ENCODE measurements at regions not wholly inside any gene's neighbourhood (a gene's known extent, or its start where the extent isn't known, plus 50 kb on each side); places are given as distances from the start of the nearest gene placed in this dataset.

DNA sequence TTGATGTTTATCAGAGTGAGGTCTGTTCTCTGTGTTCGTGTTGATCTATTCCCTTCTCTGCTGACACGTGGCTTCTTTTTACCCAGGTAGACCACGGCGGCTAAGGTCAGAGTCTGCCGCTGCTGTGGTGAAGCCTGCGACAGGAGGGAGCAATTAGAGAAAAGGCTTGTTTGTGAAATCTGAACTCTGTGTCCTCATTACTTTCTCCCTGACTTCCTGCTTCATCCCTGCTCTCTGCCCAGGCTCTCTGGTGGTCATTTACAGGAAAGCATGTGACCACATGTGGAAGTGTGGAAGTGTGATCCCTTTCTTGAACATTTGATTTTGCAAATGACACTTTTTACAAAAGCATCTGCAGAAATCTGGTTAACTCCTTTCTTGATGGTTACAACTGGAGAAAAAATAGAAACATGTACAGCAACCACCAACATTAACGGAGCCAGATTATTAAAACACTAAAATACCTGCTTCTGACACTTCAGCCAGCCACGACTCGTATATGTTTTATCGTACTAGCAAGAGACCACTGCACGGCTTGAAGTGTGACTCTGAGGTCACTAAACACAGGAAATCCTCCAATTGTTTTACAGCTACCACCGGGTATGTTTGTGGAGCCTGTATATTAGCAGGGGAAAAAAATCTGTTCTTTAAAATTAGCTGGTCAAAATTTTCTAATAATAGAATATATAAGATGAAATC lies 388.6 kb upstream of the TMPO start:
- peak; percentile 76 for ATAC-seq
- DNase-seq (ENCODE audit: low spot score): no peak

DNA sequence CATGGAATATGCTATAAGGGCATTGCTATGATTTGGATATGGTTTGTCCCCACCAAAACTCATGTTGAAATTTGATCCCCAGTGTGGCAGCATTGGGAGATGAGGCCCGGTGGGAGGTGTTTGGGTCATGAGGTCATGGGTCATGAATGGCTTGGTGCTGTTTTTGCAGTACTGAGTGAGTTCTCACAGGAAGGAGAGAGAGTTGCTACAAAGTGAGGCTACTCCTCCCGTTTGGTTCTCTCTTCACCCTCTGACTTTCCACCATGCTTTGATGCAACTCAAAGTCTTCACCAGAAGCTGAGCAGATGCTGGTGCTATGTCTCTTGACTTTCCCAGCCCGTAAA lies 388.1 kb upstream of the TMPO start:
- ATAC-seq: peak; percentile 17
- DNase-seq (ENCODE audit: low spot score): no peak

DNA sequence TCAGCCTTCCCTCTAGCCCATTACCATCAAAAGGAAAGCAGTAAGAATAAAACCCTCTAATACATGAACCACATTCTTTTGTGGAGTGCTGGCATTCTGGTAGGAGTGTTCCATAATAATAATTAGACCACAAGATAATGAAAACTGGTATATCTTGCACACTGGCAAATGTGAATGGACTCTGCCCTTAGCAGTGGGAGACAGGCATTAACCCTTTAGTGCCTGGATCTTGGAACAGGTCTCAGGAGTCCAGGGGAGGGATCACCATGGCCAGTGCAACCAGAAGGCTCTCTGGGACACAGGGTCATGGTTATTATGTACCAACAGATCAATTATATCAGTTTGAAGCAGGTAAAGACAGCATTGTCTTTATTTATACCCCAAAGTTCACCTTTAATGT lies 387.5 kb upstream of the TMPO start:
- DNase-seq (ENCODE audit: low spot score) (no peak), ATAC-seq (no peak)

DNA sequence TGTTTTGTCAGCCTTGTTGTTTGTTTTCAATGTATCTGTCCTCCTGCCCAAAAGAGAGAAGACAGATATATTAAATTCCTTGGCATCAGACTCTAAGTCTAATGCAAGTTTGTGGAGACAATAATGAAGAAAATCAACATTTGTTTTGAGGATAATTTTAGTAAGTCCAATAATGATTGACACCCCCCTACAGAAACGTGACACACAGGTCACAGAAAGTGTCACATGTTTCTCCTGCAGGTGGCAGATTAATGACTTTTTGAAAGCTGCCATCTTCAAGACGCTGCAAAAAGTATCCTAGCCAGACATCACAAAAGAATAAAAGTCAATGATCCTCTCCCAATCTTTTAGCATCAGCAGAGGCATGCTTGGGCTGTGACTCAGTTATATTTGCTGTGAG lies 378.8 kb upstream of the TMPO start:
- ATAC-seq (no peak), DNase-seq (ENCODE audit: low spot score) (no peak)

DNA sequence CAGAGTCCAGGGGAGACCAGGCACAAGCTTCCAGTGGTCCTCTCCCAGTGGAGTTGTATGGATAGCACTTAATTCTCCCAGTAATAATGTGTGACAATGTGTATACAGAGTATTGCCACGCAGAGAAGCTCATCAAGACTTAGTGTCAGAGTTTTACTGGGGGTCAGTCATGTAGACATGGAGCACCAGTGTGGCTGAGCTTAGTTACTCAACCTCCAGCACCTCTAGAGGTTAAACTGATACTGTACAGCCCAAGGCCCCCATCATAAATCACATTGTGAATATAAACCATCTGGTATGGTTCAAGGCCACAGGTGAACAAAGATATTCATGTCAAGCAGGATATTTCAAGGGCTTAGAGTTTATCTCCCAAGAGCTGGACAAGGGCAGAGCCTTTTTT lies 378.1 kb upstream of the TMPO start:
- no peak for ATAC-seq
- DNase-seq (ENCODE audit: low spot score): no peak

DNA sequence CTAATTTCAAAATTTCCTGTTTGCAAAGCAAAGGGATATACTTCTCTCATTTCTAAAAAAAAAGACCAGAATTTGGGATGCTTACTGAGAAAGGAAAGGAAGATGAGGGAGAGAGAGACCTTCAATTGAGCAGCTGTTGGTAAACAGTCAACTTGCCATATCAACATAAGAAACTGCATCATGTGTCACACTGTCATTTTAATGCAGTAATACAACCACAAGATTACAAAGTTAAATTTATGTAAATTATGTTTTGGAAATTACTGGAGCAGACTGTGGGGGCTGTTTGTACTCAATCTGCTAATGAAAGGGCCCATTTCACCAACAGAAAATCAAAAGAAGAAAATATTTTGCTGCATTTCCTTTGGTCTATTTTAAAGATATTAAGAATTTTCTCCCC lies 370.4 kb upstream of the TMPO start:
- no peak for ATAC-seq
- no peak for DNase-seq (ENCODE audit: low spot score)

DNA sequence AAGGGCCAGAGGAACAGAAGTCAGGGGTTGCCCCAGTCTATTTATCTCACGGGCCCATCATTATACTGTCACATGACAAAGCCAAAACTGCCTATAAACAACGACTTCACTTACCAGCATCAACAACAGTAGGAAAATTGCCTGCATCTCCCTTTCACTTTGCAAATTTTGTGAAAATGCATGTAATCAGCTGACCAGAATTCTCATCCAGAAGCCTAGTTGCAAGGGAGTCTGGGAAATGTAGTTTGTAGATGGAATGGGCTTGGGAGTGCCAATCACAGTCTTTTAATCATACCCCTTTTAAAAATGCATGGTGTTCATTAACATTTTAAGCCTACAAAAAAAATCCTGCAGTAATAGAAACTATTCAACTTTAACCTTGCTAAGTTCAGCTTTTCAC lies 369.3 kb upstream of the TMPO start:
- DNase-seq (ENCODE audit: low spot score) (no peak), ATAC-seq (no peak)

DNA sequence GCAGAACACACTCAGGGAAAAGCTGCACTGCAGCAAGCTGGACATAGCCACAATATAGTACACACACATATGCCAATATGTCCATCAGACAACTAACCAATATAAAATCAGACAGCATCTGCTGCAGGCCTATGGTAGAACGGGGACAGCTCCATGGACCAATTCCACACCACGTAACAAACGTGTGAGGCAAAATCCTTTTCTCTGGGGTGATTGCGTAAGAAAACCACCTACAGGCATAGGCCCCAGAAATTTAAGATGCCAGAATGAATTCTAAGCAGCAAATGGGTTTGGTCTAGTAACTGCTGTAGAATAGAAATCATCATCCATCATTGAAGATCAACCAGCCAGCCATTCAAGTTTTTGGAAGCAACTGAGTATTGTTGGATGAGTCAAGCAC lies 368.9 kb upstream of the TMPO start:
- no peak for DNase-seq (ENCODE audit: low spot score)

DNA sequence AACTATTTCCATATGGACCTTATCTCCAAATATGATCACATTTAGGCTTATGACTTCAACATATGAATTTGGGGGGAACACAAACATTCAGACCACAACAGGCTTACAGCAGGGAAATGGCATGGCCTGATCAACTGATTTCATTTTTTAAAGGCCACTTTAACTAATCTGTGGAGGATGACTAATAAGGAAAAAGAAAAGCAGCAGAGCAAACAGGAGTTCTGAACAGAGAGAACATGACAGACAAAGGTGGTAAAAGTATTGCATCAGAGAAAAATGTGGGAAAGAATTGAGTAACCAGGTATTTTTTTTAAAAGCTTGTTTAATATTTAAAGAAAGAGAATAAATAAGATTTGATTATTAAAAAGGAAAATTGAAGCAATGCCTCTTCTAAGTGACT lies 366.1 kb upstream of the TMPO start:
- DNase-seq (ENCODE audit: low spot score) (no peak), ATAC-seq (no peak)

More for the DNA sequence above, 368.9 kb upstream of the TMPO start:
- ATAC-seq: no peak

DNA sequence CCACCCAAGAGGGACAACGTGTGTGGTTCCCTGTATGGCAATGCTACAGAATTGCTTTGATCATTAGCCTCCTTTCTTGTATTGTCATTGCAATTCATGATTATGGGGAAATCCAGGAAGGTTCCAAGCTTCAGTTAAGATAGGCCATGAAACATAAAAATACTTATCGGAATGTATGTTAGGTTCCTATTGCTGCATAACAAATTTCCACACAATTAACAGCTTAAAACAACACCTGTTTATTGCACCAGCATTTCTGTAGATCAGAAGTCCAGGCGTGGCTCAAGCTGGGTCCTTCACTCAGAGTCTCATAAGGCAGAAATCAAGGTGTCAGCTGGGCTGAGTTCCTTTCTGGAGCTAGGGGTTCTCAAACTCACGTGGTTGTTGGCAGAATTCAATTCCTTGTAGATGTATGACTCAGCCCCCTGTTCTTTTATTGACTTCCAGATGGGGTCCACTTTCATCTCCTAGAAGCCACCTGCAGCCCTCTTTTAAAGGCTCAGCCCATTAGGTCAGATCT lies 365.6 kb upstream of the TMPO start:
- ATAC-seq: no peak

DNA sequence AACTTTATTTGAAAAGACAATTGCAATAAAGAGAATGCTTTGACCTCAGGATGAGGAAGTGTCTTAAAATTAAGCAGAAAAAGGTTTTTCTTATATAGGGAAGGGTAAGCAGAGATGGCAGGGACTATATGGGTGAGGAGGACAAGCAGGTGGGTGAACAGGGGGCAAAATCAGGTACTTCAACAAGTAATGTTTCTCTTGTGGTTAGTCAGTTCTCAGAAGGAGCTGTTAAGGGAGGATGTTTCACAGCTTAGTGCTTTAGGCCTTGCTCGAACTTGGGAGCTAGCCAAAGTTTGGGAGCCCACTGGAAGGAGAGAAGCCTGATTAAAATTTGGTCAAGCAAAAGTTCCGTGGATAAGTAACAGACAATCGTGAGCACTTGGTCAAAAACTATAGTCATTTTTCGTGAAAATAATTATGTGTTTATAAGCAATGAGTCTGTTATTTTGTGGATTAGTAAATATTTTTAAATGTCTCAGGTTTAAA lies 364.2 kb upstream of the TMPO start:
- no peak for ATAC-seq

More for the DNA sequence above, 365.6 kb upstream of the TMPO start:
- no peak for DNase-seq (ENCODE audit: low spot score)

DNA sequence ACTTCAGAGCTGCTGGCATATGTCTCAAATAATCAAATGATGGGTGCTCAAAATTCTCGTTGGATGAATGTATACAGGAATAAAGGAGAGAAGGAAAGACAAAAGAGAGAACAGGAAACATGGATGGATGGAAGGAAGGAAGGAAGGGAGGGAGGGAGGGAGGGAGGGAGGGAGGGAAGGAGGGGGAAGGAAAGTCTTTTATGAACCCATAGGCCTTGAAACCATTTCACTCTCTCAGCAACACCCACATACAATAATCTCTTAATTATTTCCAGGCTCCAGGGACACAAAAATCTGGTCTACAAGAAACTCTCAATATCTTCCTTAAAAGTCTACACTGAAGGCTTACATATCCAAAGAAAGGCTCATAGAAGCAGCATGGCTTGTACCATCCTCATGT lies 363.4 kb upstream of the TMPO start:
- DNase-seq (ENCODE audit: low spot score) (no peak), ATAC-seq (no peak)

More for the DNA sequence above, 364.2 kb upstream of the TMPO start:
- no peak for DNase-seq (ENCODE audit: low spot score)

DNA sequence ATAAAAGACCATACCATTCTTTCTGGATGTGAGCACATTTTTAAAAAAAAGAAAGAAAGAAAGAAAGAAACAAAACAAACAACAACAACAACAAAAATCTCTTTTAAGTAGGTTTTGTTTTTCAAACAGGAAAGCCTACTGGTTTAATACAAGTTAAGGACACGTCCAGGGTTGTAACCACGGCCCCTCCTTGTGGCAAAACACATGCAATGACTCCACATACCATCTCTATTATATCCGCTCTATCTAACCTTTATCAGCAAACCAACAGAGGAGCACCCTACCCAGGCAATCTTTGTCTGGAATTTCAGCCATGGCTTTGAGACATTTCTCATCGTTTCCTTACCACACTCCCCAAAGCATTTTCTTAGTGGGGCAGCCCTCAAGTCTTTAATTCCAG lies 360.5 kb upstream of the TMPO start:
- DNase-seq (ENCODE audit: low spot score) (no peak), ATAC-seq (no peak)

DNA sequence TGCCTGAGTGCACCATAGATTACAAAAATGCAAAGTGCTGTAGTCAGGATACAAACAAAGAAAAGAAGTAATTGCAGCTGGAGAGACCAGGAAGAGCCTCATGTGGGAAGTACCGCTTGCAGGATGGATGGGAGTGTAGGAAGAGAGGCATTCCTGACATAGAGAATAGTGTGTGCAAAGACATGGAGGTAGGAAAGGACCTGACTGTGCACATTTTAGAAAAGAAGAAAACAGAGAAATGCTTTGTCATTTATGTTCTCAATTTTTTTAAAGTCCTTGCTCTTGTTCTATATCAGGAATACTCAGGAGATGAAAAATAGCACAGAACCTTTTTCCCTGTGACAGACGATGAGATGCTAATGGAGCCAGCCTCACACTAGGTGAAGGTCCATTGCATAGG lies 358.7 kb upstream of the TMPO start:
- DNase-seq (ENCODE audit: low spot score) (no peak), ATAC-seq (no peak)

DNA sequence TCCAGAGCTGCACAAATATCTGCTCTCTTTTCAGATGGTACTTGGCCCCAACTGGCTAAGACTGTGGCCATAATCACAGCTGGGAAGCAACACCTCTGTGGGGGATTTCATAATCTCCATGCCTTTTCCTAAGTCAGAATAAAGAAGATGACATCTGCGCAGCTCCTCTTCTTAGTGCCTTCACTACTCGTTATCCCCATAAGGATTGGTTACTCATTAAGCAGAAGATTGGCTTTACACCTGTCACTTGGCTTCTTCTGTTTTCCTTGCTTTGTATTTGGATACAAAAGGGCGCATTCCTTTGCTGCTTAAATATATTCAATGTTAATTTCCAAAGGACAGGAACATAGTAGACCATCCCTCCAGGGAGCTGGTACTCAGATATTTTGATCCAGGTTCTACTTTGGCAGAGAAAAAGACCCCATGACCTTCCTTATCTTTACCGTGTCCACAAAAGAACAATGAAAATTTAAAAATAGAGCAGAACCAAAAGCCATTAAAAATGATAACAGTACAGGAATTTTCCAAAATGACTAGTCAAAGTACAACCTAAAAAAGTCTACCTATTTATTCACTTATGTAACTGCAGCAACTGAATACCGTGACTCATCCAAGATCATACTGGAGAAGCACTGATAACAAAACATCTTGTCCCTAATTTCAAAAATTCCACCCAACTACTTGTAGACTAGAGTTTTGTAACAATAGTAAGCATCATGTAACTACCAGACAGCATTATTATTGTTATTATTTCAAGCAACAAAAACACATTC lies 352.3 kb upstream of the TMPO start:
- ATAC-seq (peak; percentile 19), DNase-seq (ENCODE audit: low spot score) (no peak)

DNA sequence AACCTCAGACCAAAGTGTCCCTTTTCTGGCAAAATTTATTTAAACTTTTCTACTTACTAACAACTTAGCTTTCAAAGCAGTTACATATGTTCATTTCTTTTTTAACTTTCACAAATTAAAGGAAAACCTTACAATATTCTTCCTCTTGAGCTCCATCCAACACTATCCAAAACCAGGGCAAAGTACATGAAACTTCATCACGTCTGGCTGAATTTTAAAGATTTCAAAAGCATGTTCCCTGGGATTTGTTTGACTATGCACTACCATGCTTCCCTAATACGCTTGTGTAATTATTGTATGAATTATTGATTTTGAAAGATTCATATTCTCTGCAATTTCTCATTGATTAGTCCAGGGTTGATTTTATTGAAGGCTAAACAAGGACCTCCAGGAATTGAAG lies 343.1 kb upstream of the TMPO start:
- DNase-seq (ENCODE audit: low spot score) (no peak), ATAC-seq (peak; percentile 87)

DNA sequence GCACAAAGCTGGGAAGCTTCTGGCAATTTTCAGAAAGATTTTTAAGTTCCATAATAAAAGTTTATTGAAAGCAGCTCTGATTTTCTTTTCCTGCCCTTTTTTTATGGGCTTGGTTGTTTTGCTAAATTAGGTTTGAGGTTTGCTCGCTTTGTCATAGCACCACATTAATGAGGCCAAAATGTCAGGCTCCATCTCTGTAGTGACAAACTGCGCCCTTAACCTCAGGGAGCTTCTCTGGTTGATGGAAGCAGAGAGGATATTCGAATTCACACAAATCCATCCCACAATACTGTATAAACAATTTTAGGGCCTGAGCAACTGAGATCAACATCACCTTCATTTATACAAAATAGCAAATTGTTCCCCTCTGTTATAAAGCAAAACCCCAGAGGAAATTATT lies 342.6 kb upstream of the TMPO start:
- ATAC-seq (no peak), DNase-seq (ENCODE audit: low spot score) (no peak)

DNA sequence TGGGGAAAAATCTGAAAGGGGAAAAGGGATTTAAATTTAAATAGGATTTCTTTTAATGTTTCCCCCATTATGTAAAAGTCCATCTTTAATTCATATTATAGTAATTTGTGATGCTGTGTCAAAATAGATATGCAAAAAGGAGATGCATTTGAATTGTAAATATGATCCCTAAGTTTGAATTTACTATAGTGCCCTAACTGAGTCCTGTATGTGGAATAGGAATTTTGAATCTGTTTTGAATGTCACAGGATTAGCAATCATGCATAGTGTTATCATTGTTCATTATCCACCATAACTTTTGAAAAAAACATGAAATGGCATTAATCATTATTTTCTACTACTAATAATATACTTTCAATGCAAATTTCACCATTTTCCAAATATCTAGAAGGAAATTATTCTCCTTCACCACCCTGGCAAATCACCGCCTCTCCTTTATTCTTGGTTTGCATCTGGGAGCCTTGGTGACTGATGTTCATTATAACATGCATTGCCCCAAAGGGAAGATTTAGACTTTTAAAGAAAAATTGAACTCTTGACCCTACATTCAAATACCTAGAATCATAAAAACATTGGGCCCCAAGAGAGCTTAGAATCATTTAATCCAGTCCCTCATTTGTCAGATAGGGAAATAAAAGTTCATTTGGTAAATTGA lies 341.5 kb upstream of the TMPO start:
- DNase-seq (ENCODE audit: low spot score) (no peak), ATAC-seq (no peak)

DNA sequence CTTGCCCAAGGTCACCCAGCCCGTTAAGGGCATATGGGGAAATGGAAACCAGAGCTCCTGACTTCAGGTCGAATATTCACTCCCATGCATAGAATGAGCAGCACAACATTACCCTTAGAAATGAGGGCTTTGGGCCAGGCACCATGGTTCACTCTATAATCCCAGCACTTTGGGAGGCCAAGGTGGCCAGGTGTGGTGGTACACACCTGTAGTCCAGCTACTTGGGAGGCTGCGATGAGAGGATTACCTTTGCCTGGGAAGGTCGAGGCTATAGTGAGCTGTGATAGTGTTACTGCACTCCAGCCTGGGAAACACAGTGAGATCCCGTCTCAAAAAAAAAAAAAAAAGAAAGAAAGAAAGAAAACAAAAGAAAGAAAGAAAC lies 341.0 kb upstream of the TMPO start:
- ATAC-seq (no peak), DNase-seq (ENCODE audit: low spot score) (no peak)

DNA sequence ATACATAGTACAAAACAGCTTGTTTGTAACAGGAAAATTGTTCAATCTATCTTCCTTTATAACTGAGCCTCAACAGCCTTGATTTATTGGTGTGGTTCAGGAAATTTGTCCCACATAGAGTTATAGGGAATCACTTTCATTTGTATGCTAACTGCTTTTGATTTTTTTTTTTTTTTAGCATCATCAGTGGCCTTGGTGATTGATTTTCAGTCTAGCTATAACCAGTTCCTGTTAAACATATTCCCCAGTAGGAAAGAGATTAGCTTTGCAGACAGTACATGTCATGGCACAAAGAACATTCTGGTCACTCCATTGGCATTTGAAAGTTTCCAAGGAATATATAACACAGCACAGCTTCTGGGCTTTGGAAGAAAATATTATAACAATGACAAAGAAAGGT lies 337.3 kb upstream of the TMPO start:
- no peak for ATAC-seq
- no peak for DNase-seq (ENCODE audit: low spot score)

DNA sequence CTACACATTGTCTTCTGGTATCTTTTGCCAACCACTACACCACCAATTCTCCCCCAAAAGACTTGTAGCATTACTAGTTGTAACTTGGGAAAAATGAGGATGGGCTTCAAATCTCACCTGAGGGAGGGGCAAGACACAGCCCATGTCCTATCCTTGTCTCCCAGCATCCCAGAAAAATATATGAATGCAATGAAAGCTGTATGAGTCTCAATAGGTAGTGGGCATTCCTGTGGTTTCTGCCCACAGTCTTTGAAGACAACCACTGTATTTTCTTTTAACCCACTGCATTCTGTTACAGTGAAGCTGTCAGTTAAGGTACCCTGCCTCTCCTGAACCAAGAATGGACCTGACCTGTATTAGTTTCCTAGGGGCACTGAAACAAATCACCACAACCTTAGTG lies 336.2 kb upstream of the TMPO start:
- ATAC-seq (no peak), DNase-seq (ENCODE audit: low spot score) (no peak)

DNA sequence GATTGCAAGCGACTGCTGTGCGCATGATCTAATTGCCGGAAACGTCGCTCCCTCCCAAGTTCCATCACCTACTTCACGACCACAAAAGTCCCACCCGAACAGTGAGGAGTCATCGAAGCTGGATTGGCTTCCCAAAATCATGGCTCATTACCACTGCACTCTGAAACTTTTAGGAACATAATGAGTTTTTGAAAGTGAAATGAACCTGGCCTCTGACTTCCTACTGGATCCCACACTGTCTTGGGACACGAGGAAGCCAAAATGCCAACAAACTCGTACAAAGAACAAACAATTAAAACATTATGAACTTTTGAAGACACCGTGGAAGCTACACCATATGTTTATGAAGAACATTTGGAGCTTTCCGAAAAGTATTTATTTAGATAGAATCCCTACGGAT lies 334.8 kb upstream of the TMPO start:
- no peak for ATAC-seq

More for the DNA sequence above, 334.8 kb upstream of the TMPO start:
- DNase-seq (ENCODE audit: low spot score): no peak
